Fibroblast of mammary gland (primary cell): ENCODE measurements at regions not wholly inside any gene's neighbourhood (a gene's known extent, or its start where the extent isn't known, plus 50 kb on each side); places are given as distances from the start of the nearest gene placed in this dataset.

Experiments used
- DNase-seq: peaks from one replicate; pipeline ENCODE4 v3.0.0-alpha.2; 2010; ENCODE audit warnings: low read depth
- H3K4me3 ChIP-seq: 2 replicates; pipeline ENCODE4 v1.5.1; 2011; ENCODE audit warnings: low read depth, mild to moderate bottlenecking, low read length, moderate library complexity; ENCODE audit not compliant: control insufficient read depth
- TF ChIP-seq, protein P1 (sequence below): conservative IDR thresholded peaks from 2 replicates; pipeline ENCODE4 v1.5.1; 2011; ENCODE audit warnings: low read depth, low read length, inconsistent platforms; ENCODE audit not compliant: control insufficient read depth, insufficient read depth

DNA sequence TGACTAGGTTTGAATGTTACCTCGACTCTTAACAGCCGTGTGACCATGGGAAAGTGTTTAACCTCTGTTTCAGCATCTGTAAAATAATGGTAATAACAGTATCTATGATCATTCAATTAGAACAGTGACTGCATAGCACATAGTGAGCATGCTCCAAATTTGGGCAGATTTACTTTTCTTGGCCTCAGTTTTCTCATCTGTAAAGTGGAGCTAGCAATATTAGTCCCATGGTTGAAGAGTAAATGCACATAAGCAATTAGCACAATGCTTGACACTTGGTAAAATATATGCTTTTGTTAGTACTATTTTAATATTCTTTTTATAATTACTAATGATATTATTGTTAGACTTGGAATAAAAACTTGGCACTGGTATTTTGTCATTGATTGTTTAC lies 66.4 kb upstream of the TANC1 start:
- DNase-seq, result no peak
- H3K4me3 ChIP-seq, result no peak overlapping the region
- TF ChIP-seq, protein P1, sequence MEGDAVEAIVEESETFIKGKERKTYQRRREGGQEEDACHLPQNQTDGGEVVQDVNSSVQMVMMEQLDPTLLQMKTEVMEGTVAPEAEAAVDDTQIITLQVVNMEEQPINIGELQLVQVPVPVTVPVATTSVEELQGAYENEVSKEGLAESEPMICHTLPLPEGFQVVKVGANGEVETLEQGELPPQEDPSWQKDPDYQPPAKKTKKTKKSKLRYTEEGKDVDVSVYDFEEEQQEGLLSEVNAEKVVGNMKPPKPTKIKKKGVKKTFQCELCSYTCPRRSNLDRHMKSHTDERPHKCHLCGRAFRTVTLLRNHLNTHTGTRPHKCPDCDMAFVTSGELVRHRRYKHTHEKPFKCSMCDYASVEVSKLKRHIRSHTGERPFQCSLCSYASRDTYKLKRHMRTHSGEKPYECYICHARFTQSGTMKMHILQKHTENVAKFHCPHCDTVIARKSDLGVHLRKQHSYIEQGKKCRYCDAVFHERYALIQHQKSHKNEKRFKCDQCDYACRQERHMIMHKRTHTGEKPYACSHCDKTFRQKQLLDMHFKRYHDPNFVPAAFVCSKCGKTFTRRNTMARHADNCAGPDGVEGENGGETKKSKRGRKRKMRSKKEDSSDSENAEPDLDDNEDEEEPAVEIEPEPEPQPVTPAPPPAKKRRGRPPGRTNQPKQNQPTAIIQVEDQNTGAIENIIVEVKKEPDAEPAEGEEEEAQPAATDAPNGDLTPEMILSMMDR, result no peak

DNA sequence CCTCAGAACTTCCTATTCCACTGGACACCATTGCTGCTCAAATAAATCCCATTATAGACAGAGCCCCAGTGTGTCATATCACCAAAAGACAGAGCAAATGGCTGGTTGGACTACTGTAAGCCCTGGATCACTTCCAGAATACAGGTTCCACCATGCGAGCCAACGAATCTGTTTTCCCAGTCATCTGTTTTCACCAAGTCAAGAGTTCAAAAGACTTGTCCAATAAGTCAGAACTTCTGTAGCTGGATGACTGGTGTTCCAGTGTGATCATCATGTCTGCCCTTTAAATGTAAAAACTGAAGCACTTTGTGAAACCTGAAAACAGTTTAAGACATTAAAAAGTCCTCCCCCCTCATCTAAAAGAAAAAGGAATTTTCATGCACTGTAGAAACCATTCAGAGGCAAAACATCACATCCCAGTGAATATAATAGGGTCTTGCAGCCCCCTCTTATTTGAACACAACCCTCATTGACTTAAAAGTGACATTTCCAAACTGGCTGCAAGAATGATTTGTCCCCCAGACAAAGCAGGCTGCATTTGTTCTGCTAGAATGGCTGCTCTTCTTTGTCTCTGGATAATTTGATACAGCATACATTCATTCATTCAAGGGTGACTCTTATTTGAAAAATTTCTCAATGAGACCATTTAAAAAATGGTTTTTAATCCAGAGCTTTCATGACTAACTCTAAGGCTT lies 64.6 kb upstream of the TANC1 start:
- TF ChIP-seq, protein P1, result no peak
- H3K4me3 ChIP-seq, result no peak overlapping the region
- peak; percentile 14 for DNase-seq

DNA sequence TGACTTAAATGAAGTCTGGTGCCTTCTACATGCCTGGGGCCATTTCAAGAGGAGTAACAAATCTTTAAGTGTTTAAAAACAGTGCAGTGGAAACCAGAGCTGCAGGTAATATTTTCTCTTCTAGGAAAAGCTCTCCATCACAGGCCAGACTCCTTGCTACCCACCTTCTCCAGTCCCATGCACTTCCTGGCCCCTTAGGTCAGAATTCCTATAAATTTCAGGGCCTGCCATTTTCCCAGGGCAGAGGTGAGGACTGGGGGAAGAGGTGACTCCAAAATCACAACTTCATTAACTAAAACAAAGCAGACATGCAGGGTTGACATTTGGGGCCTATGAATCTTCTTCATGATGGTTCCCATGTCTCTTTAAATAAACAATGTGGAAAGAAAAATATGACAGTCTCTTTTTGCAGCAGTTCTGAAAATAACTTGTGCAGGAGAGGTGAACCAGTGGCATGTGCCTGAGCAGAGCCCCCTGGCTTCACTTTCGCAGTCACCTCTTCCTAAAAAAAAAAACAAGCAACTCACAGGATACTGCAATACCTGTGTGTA lies 63.7 kb upstream of the TANC1 start:
- no peak for DNase-seq
- TF ChIP-seq, protein P1, result no peak
- no peak overlapping the region for H3K4me3 ChIP-seq

DNA sequence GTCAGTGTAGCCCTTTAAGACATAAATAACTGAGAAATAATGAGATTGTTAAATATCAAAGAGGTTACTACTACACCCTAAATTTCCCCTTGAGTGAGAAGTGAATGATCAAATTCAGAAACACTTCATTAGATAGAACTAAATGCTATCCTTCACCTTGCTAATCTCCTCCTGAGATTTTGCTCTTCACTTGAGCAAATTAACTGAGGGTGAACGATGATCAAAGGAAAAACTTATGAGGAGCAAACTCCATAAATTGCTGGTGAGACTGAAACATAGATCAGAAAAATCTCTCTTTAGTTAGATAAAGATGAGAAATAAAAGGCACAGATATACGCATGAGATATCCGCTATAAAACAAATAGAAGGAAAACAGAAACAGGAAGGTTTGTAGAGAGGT lies 63.1 kb upstream of the TANC1 start:
- DNase-seq, result no peak
- no peak overlapping the region for H3K4me3 ChIP-seq
- TF ChIP-seq, protein P1, result no peak

DNA sequence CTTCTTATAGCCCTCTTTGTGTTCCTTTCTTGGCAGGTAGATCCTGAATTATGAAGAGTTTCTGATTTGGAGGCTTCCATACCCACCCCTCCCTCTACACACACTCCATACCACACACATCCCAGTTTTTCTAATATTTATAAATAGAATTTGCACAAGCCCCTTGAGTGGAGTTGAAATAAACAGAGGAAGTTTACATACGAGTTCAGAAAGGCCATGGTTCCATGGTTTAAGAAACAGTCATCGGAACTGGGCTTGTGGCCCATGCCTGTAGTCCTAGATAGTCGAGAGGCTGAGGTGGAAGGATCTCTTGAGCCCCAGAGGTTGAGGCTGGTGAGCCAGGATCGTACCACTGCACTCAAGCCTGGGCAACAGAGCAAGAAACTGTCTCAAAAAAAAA lies 62.7 kb upstream of the TANC1 start:
- no peak for DNase-seq
- TF ChIP-seq, protein P1, result no peak
- no peak overlapping the region for H3K4me3 ChIP-seq

DNA sequence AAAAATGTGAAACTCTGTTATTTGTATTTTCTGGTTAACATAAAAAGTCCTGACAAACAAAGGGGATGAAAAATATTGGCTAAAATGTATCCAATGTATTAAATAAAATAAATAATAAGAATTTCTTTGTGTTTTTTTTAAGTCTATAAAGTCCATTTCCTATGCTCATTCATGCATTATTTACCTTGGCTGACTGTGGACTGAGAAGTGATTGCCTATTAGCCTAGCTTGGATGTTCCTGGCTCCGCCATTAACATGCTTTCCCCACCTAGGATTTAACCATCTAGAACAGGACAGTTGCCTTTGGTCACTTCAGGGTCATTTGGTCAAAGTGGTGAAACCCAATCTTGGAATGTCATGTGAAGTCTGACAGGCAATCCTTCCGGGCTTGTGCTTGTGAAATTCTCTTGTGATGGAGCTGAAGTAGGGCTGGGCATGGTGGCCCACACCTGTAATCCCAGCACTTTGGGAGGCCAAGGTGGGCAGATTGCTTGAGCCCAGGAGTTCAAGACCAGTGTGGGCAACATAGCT lies 60.4 kb upstream of the TANC1 start:
- no peak for DNase-seq
- H3K4me3 ChIP-seq, result no peak overlapping the region
- TF ChIP-seq, protein P1, result no peak
